Upper lobe of left lung (tissue), 4 donors: ENCODE measurements at regions not wholly inside any gene's neighbourhood (a gene's known extent, or its start where the extent isn't known, plus 50 kb on each side); places are given as distances from the start of the nearest gene placed in this dataset.

Experiments
- EP300 ChIP-seq, 4 donors: sonication (generic); formaldehyde crosslinking; IDR thresholded peaks; one replicate each; pipeline ENCODE4 v1.5.1; 2017; ENCODE audit warnings: antibody characterized with exemption in 4 of 4, control low read depth in 2 of 4
- POLR2AphosphoS5 ChIP-seq, 2 donors: sonication (generic); formaldehyde crosslinking; IDR thresholded peaks; one replicate each; pipeline ENCODE4 v1.5.1; 2017; ENCODE audit warnings: antibody characterized with exemption in 2 of 2
- TF ChIP-seq, protein P1 (sequence below), 6 experiments: fragments of 450-650 bp in 4 of 6; fragments of 200-600 bp in 2 of 6; sonication (generic) in 2 of 6; IDR thresholded peaks; one replicate each; pipeline ENCODE4 v1.5.1; 2016 to 2019; ENCODE audit warnings: antibody characterized with exemption in 6 of 6

DNA sequence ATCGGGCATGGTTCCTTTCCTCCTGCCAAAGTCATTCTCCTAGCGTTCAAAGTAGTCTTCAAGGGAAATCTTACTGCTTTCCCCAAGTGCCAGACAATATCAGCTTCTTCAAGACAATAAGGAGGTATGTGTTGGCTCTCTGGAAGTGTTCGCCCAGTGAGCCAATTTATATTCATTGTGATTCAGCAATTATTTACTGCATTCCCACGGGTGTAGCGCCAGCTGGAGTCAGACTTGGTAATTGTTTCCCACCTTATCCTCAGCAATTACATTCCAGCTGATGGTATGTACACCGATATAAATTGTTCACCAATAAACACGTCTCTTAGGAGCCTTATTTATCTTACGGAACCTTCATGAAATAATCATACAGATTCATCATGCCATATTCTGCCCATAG is 103.6 kb upstream of the CTNNB1 start:
- TF ChIP-seq, protein P1, sequence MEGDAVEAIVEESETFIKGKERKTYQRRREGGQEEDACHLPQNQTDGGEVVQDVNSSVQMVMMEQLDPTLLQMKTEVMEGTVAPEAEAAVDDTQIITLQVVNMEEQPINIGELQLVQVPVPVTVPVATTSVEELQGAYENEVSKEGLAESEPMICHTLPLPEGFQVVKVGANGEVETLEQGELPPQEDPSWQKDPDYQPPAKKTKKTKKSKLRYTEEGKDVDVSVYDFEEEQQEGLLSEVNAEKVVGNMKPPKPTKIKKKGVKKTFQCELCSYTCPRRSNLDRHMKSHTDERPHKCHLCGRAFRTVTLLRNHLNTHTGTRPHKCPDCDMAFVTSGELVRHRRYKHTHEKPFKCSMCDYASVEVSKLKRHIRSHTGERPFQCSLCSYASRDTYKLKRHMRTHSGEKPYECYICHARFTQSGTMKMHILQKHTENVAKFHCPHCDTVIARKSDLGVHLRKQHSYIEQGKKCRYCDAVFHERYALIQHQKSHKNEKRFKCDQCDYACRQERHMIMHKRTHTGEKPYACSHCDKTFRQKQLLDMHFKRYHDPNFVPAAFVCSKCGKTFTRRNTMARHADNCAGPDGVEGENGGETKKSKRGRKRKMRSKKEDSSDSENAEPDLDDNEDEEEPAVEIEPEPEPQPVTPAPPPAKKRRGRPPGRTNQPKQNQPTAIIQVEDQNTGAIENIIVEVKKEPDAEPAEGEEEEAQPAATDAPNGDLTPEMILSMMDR (IDR thresholded peaks at IDR 0.05) = no peak
- TF ChIP-seq EP300 (IDR thresholded peaks at IDR 0.05) = no peak
- TF ChIP-seq POLR2AphosphoS5 (IDR thresholded peaks at IDR 0.05) = no peak
